HT1080 (cell line): ENCODE measurements at regions not wholly inside any gene's neighbourhood (a gene's known extent, or its start where the extent isn't known, plus 50 kb on each side); places are given as distances from the start of the nearest gene placed in this dataset.

ENCODE experiments used
- DNase-seq: peaks from one replicate; pipeline ENCODE4 v3.0.0-alpha.2; 2015; ENCODE audit warnings: low read depth

- peak; percentile 80 for DNase-seq
Measured at GRCh38 chr18:75618146-75618545, 190.6 kb upstream of the SMIM21 start.

- peak; percentile 67 for DNase-seq
Measured at GRCh38 chr18:75612456-75612855, 185.0 kb upstream of the SMIM21 start.

- DNase-seq: peak; percentile 13
Measured at GRCh38 chr18:75607701-75608100, 180.2 kb upstream of the SMIM21 start.

- no peak for DNase-seq
Measured at GRCh38 chr18:75592527-75592926, 165.0 kb upstream of the SMIM21 start.

GRCh38 chr18:75588412-75588811, 160.9 kb upstream of the SMIM21 start:
- DNase-seq: no peak

- DNase-seq: no peak
Measured at GRCh38 chr18:75587131-75587530, 159.6 kb upstream of the SMIM21 start.

GRCh38 chr18:75586130-75586889, 158.8 kb upstream of the SMIM21 start:
- no peak for DNase-seq

GRCh38 chr18:75582940-75583339, 155.4 kb upstream of the SMIM21 start:
- no peak for DNase-seq

- no peak for DNase-seq
Measured at GRCh38 chr18:75582406-75582821, 154.9 kb upstream of the SMIM21 start.

- no peak for DNase-seq
Measured at GRCh38 chr18:75581336-75582131, 154.0 kb upstream of the SMIM21 start.

GRCh38 chr18:75574187-75574586, 146.7 kb upstream of the SMIM21 start:
- peak; percentile 25 for DNase-seq

- no peak for DNase-seq
Measured at GRCh38 chr18:75563150-75563549, 135.6 kb upstream of the SMIM21 start.

- no peak for DNase-seq
Measured at GRCh38 chr18:75562216-75562615, 134.7 kb upstream of the SMIM21 start.

GRCh38 chr18:75558790-75559189, 131.3 kb upstream of the SMIM21 start:
- no peak for DNase-seq

- DNase-seq: no peak
Measured at GRCh38 chr18:75556841-75557240, 129.3 kb upstream of the SMIM21 start.

- DNase-seq: no peak
Measured at GRCh38 chr18:75554644-75555185, 127.2 kb upstream of the SMIM21 start.

- no peak for DNase-seq
Measured at GRCh38 chr18:75554176-75554575, 126.7 kb upstream of the SMIM21 start.

- DNase-seq: no peak
Measured at GRCh38 chr18:75553021-75553420, 125.5 kb upstream of the SMIM21 start.

- DNase-seq: no peak
Measured at GRCh38 chr18:75551071-75551470, 123.6 kb upstream of the SMIM21 start.

GRCh38 chr18:75548353-75548905, 120.9 kb upstream of the SMIM21 start:
- DNase-seq: peak; percentile 34

- no peak for DNase-seq
Measured at GRCh38 chr18:75546964-75547363, 119.5 kb upstream of the SMIM21 start.

GRCh38 chr18:75545189-75545588, 117.7 kb upstream of the SMIM21 start:
- DNase-seq: no peak
